Activated CD8-positive, alpha-beta memory T cell treated with anti-CD3 and anti-CD28 coated beads, Interleukin-2, amount 10 ng/mL, durations not matched to agents 7 days and 5 days (primary cell): ENCODE measurements at regions not wholly inside any gene's neighbourhood (a gene's known extent, or its start where the extent isn't known, plus 50 kb on each side); places are given as distances from the start of the nearest gene placed in this dataset.

Experiments
- ATAC-seq: fragments of 150-1000 bp; cut with Tn5 transposase; one replicate; pipeline ENCODE4 v1.10.0; 2021; ENCODE audit warnings: moderate library complexity
- CTCF ChIA-PET: fragments of 350-600 bp; sonication (Branson Sonifier 250); formaldehyde crosslinking; loops from one replicate; lab custom pipeline; 2021; ENCODE audit warnings: antibody characterized with exemption; lab: Charles Lee
- DNase-seq: peaks from one replicate; pipeline ENCODE4 v3.0.0-alpha.2; 2020
- H3K27ac Mint-ChIP-seq: one replicate; pipeline ENCODE4 v1.8.0; 2021; ENCODE audit warnings: mild to moderate bottlenecking, mixed read lengths
- H3K27me3 Mint-ChIP-seq: one replicate; pipeline ENCODE4 v1.8.0; 2021; ENCODE audit warnings: mixed read lengths
- H3K36me3 Mint-ChIP-seq: one replicate; pipeline ENCODE4 v1.8.0; 2021; ENCODE audit warnings: mild to moderate bottlenecking, mixed read lengths
- H3K4me1 Mint-ChIP-seq: one replicate; pipeline ENCODE4 v1.8.0; 2021; ENCODE audit warnings: mixed read lengths
- H3K4me3 Mint-ChIP-seq: one replicate; pipeline ENCODE4 v1.8.0; 2021; ENCODE audit warnings: mild to moderate bottlenecking, moderate library complexity, mixed read lengths
- H3K9me3 Mint-ChIP-seq: one replicate; pipeline ENCODE4 v1.8.0; 2022; ENCODE audit warnings: low read depth, mixed read lengths

GRCh38 chr1:59071876-59072582, 224.9 kb upstream of the FGGY start:
- ATAC-seq (peak; percentile 30), DNase-seq (no peak)
- H3K36me3 Mint-ChIP-seq, result peaks cover 3% of the 10 kb centered on the region
- CTCF ChIA-PET, result no interaction called here
- H3K4me3 Mint-ChIP-seq, result peak overlapping the region; percentile 1
- H3K27me3 Mint-ChIP-seq, result no peaks in the 10 kb centered on the region
- peaks cover 23% of the 10 kb centered on the region for H3K4me1 Mint-ChIP-seq
- peak overlapping the region; percentile 85 for H3K27ac Mint-ChIP-seq
- H3K9me3 Mint-ChIP-seq, result no peaks in the 10 kb centered on the region

GRCh38 chr1:59072583-59072947, 224.3 kb upstream of the FGGY start:
- peak overlapping the region; percentile 1 for H3K4me3 Mint-ChIP-seq
- no peaks in the 10 kb centered on the region for H3K9me3 Mint-ChIP-seq
- no peaks in the 10 kb centered on the region for H3K27me3 Mint-ChIP-seq
- CTCF ChIA-PET, result interaction anchor here (0.6 to 1.0 kb wide), 2 partner anchors 10 to 287 kb away, joined by 3 read pairs; no protein-coding TSS in a partner anchor
- ATAC-seq (no peak), DNase-seq (no peak)
- H3K4me1 Mint-ChIP-seq, result peaks cover 23% of the 10 kb centered on the region
- H3K36me3 Mint-ChIP-seq, result peaks cover 3% of the 10 kb centered on the region
- peak overlapping the region; percentile 50 for H3K27ac Mint-ChIP-seq

DNA sequence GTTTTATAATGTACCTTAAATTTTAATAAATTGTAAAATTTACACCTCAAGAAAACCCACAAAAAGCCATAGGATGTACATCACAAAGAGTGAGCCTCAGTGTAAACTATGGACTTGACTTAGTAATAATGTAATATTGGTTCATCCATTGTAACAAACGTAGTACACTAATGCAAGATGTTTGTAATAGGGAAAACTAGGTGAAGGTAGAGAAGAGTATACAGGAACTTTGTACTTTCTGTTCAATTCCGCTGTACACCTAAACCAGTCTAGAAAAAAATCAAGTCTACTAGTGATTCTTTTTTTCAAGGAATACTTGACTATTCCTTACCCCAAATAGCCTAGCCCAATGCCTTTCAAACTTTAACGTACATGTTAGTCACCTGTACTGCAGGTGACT, 222.3 kb upstream of the FGGY start:
- H3K27me3 Mint-ChIP-seq, result no peaks in the 10 kb centered on the region
- H3K9me3 Mint-ChIP-seq, result no peaks in the 10 kb centered on the region
- CTCF ChIA-PET, result no interaction called here
- ATAC-seq, result no peak
- H3K4me1 Mint-ChIP-seq, result peaks cover 26% of the 10 kb centered on the region
- no peak for DNase-seq
- peaks cover 3% of the 10 kb centered on the region for H3K36me3 Mint-ChIP-seq
- H3K4me3 Mint-ChIP-seq, result no peak overlapping the region
- H3K27ac Mint-ChIP-seq, result no peak overlapping the region

DNA sequence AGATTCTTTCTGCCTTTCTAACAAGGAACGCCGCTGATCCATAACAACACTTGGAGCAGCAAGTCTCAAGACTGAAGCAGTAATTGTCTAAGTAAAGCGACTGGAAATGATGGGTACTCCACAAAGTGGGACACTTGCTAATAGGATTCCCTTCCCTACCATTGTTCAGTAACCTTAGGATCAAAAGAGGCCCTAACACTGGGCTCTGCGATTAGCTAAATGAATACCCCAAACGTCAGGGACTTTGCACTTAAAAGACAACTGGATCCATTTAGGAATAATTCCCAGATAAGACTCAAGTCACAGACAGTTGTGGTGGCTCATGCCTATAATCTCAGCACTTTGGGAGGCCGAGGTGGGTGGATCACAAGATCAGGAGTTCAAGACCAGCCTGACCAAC, 221.9 kb upstream of the FGGY start:
- no peak for DNase-seq
- H3K27me3 Mint-ChIP-seq, result no peaks in the 10 kb centered on the region
- H3K27ac Mint-ChIP-seq, result no peak overlapping the region
- H3K9me3 Mint-ChIP-seq, result no peaks in the 10 kb centered on the region
- peaks cover 29% of the 10 kb centered on the region for H3K4me1 Mint-ChIP-seq
- ATAC-seq, result no peak
- H3K4me3 Mint-ChIP-seq, result no peak overlapping the region
- H3K36me3 Mint-ChIP-seq, result peaks cover 3% of the 10 kb centered on the region
- CTCF ChIA-PET, result no interaction called here

GRCh38 chr1:59076612-59077011, 220.3 kb upstream of the FGGY start:
- CTCF ChIA-PET, result interaction anchor here (0.7 to 1.1 kb wide), 2 partner anchors 8 to 293 kb away, joined by 3 read pairs; partner anchors contain the start of gene JUN

DNA sequence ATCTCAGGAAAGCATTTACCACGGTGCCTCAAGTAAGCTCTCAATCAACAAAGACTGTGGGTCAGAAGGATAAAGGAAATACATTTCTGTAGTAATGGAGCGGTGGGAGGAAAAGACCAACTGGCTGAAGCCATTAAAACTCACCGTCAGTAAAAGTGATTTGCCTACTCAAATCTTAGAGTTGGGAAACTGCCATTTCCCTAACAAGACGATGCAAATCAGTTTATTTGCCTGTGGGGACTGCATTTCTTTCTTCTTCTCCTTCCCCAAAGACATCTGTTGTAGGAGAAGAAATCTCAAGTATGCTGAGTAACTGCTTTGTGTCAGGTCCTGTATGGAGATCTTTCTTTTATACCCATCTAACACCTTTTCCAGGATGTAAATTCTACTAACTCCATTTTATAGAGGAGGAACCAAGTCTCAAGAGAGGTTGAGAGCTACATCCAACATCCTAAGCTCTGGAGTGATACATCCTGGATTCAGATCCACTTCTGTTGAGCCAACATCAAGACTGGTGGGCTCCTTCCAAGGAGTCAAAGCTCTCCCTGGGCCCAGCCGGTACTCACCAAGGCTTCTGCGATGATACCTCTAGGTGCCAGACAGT, 219.3 kb upstream of the FGGY start:
- H3K27ac Mint-ChIP-seq, result no peak overlapping the region
- no peaks in the 10 kb centered on the region for H3K9me3 Mint-ChIP-seq
- H3K4me3 Mint-ChIP-seq, result no peak overlapping the region
- H3K4me1 Mint-ChIP-seq, result peaks cover 8% of the 10 kb centered on the region
- ATAC-seq, result no peak
- H3K36me3 Mint-ChIP-seq, result no peaks in the 10 kb centered on the region
- DNase-seq, result no peak
- CTCF ChIA-PET, result no interaction called here
- no peaks in the 10 kb centered on the region for H3K27me3 Mint-ChIP-seq

More at GRCh38 chr1:59076612-59077011, 220.3 kb upstream of the FGGY start:
- Mint-ChIP-seq H3K27me3 (no peaks in the 10 kb centered on the region), H3K27ac (no peak overlapping the region), H3K9me3 (no peaks in the 10 kb centered on the region), H3K36me3 (peaks cover 3% of the 10 kb centered on the region), H3K4me1 (peaks cover 18% of the 10 kb centered on the region), H3K4me3 (no peak overlapping the region)
- DNase-seq, result no peak
- ATAC-seq, result no peak

- no peaks in the 10 kb centered on the region for H3K9me3 Mint-ChIP-seq
Measured at GRCh38 chr1:59078070-59078800, 218.7 kb upstream of the FGGY start.

DNA sequence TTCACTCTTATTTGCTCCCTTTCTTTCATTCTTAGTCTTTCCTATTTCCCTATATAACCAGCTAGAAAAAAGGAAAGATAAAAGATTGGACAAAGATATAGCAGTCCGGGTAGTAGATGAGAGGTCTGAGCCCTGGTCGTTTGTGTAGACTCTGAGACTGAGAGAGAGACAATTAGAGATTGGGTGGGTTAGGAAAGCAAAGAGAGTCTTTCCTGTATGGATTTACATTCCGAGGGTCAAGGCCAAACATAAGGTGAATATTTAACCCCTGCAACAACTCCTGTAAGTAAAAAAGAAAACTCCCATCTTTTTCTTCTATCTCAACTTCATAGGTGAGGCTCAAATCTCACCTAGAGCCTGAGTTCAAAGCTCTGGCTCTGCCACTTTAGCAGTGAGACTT, 218.0 kb upstream of the FGGY start:
- DNase-seq, result no peak
- CTCF ChIA-PET, result no interaction called here
- Mint-ChIP-seq H3K4me1 (peaks cover 7% of the 10 kb centered on the region), H3K27ac (no peak overlapping the region), H3K27me3 (no peaks in the 10 kb centered on the region), H3K9me3 (no peaks in the 10 kb centered on the region), H3K36me3 (no peaks in the 10 kb centered on the region), H3K4me3 (no peak overlapping the region)
- no peak for ATAC-seq

More at GRCh38 chr1:59078070-59078800, 218.7 kb upstream of the FGGY start:
- DNase-seq (no peak), ATAC-seq (no peak)
- Mint-ChIP-seq H3K4me1 (peaks cover 7% of the 10 kb centered on the region), H3K27ac (no peak overlapping the region), H3K27me3 (no peaks in the 10 kb centered on the region), H3K4me3 (no peak overlapping the region), H3K36me3 (no peaks in the 10 kb centered on the region)
- CTCF ChIA-PET, result no interaction called here

GRCh38 chr1:59079434-59080140, 217.3 kb upstream of the FGGY start:
- no peak overlapping the region for H3K27ac Mint-ChIP-seq
- no peaks in the 10 kb centered on the region for H3K27me3 Mint-ChIP-seq
- CTCF ChIA-PET, result no interaction called here
- H3K36me3 Mint-ChIP-seq, result no peaks in the 10 kb centered on the region
- no peak overlapping the region for H3K4me3 Mint-ChIP-seq
- DNase-seq (no peak), ATAC-seq (no peak)
- H3K9me3 Mint-ChIP-seq, result no peaks in the 10 kb centered on the region
- H3K4me1 Mint-ChIP-seq, result peaks cover 14% of the 10 kb centered on the region

DNA sequence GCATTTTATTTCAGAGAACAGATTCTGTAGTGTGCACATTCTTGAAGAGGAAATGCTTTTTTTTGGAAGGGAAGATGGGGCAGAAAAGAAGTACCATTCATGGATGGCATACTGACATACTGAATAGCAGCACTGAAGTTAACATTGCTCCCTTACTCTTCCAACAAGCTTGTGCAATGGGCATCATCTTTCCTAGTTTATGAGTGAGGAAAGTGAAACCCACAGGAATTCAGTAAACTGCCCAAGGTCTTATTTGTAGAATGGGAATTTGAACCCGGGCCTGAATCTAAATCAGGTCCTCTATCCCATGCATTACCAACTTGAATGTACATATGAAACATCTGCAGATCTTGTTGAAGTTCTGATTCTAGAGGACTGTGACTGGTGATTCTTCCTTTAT, 215.7 kb upstream of the FGGY start:
- ATAC-seq (no peak), DNase-seq (no peak)
- peaks cover 16% of the 10 kb centered on the region for H3K4me1 Mint-ChIP-seq
- H3K4me3 Mint-ChIP-seq, result no peak overlapping the region
- H3K27ac Mint-ChIP-seq, result no peak overlapping the region
- CTCF ChIA-PET, result no interaction called here
- H3K27me3 Mint-ChIP-seq, result no peaks in the 10 kb centered on the region
- H3K9me3 Mint-ChIP-seq, result no peaks in the 10 kb centered on the region
- no peaks in the 10 kb centered on the region for H3K36me3 Mint-ChIP-seq

- Mint-ChIP-seq H3K9me3 (no peaks in the 10 kb centered on the region), H3K4me3 (no peak overlapping the region), H3K36me3 (no peaks in the 10 kb centered on the region), H3K27me3 (no peaks in the 10 kb centered on the region), H3K27ac (no peak overlapping the region), H3K4me1 (peaks cover 16% of the 10 kb centered on the region)
- CTCF ChIA-PET, result no interaction called here
- DNase-seq, result no peak
- ATAC-seq, result no peak
Measured at GRCh38 chr1:59081795-59082194, 215.1 kb upstream of the FGGY start.

DNA sequence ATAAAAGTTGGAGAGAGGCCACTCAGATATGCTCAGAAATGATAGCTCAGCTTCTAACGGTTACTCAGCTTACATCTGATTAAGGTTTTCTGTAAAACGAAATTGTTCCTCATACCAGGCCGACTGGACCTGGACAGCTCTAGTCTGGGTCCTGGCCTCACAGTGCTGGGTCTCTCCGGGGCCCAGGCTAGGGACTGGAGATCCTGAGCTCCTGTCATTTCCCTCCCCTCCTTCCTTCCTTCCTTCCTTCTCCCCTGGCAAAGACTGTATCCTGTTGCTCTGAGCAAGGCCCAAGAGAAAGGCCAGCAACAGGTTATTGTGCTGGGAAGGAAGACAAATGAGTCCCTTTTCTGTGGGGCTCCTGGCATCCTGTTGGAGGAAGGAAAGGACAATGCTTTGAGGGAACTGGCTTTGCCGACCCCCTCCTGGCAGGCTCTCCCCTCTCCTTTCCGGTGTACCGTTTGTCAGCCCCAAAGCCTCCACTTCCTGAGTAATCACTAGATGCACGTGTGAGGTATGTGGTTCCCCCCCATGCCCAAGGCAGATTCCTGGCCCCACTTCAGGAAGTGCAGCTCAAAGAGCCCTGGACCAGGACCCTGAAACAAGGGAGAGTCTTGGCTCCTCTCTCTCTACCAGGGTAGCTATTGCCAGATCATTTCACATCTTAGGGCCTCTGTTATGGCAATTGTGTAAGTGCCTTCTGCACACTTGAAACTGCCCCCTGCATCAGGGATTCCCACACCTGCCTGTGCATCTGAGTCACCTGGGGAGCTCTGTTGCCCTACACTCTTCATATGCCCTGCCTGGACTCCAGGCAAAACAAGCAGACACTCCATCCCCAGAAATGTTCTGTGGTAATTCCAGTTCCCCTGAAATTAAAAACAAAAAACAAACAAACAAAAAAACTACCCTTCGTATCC, 212.7 kb upstream of the FGGY start:
- DNase-seq (no peak), ATAC-seq (peak; percentile 30)
- no peak overlapping the region for H3K4me3 Mint-ChIP-seq
- peaks cover 16% of the 10 kb centered on the region for H3K4me1 Mint-ChIP-seq
- CTCF ChIA-PET, result interaction anchor here (1.4 kb wide), 1 partner anchor 38 kb away, joined by 5 read pairs; no protein-coding TSS in a partner anchor
- H3K27me3 Mint-ChIP-seq, result no peaks in the 10 kb centered on the region
- no peaks in the 10 kb centered on the region for H3K9me3 Mint-ChIP-seq
- H3K36me3 Mint-ChIP-seq, result peaks cover 1% of the 10 kb centered on the region
- peak overlapping the region; percentile 38 for H3K27ac Mint-ChIP-seq
